IMR-90 (cell line): ENCODE measurements at regions not wholly inside any gene's neighbourhood (a gene's known extent, or its start where the extent isn't known, plus 50 kb on each side); places are given as distances from the start of the nearest gene placed in this dataset.

Source experiments
- ATAC-seq: fragments of 200-7000 bp; cut with Tn5 transposase; 2 replicates; pipeline ENCODE4 v1.9.1; 2020; ENCODE audit warnings: low read depth, mild to moderate bottlenecking, moderate library complexity
- BruUV-seq: library from RNA; stranded (reverse); fragments of 400-500 nt; replicated peaks from 2 replicates; lab custom pipeline; 2021; lab: Mats Ljungman, UMichigan
- CTCF ChIA-PET: fragments of 300-600 bp; formaldehyde crosslinking; extraction: SDS; loops from one replicate; lab custom pipeline; 2021; ENCODE audit warnings: antibody characterized with exemption; lab: Yijun Ruan, JAX
- POLR2A ChIA-PET: fragments of 300-600 bp; sonication (Branson Sonifier 250); formaldehyde crosslinking; loops from one replicate; lab custom pipeline; 2022; ENCODE audit warnings: antibody characterized with exemption; ENCODE audit not compliant: unreplicated experiment; lab: Charles Lee
- DNase-seq: peaks from one replicate; pipeline ENCODE4 v3.0.0; 2013
- H2AFZ ChIP-seq: replicated peaks from 2 replicates; pipeline ENCODE3; 2013; ENCODE audit warnings: low read length, mild to moderate bottlenecking; ENCODE audit not compliant: poor library complexity
- H2AK5ac ChIP-seq: 2 replicates; pipeline ENCODE4 v1.6.1; 2013; ENCODE audit warnings: low read depth, low read length, inconsistent platforms
- H2AK9ac ChIP-seq: replicated peaks from 2 replicates; pipeline ENCODE3; 2013; ENCODE audit warnings: mild to moderate bottlenecking, low read depth, low read length, moderate library complexity; ENCODE audit not compliant: poor library complexity
- H2BK120ac ChIP-seq: 2 replicates; pipeline ENCODE4 v1.6.1; 2013; ENCODE audit warnings: low read depth, low read length, inconsistent platforms
- H2BK15ac ChIP-seq: 3 replicates; pipeline ENCODE4 v1.6.1; 2013; ENCODE audit warnings: low read depth, low read length, inconsistent platforms
- H2BK20ac ChIP-seq: 2 replicates; pipeline ENCODE4 v1.6.1; 2013; ENCODE audit warnings: low read depth, mild to moderate bottlenecking, inconsistent platforms, low read length, moderate library complexity
- H2BK5ac ChIP-seq: 2 replicates; pipeline ENCODE4 v1.6.1; 2013; ENCODE audit warnings: mild to moderate bottlenecking, low read depth, low read length, inconsistent platforms; ENCODE audit not compliant: poor library complexity, severe bottlenecking
- H3K14ac ChIP-seq: replicated peaks from 2 replicates; pipeline ENCODE4 v1.6.1; 2013; ENCODE audit warnings: low read depth, low read length, inconsistent platforms
- H3K18ac ChIP-seq: 2 replicates; pipeline ENCODE4 v1.6.1; 2013; ENCODE audit warnings: low read depth, low read length, control low read depth
- H3K23ac ChIP-seq: 2 replicates; pipeline ENCODE4 v1.6.1; 2013; ENCODE audit warnings: low read depth, low read length, inconsistent platforms
- H3K27ac ChIP-seq: 2 replicates; pipeline ENCODE4 v1.5.1; 2013; ENCODE audit warnings: mild to moderate bottlenecking, control low read depth, low read length; ENCODE audit not compliant: insufficient read depth
- H3K27me3 ChIP-seq: 2 replicates; pipeline ENCODE4 v1.6.1; 2013; ENCODE audit warnings: low read length; ENCODE audit not compliant: control insufficient read depth, insufficient read depth
- H3K36me3 ChIP-seq: 2 replicates; pipeline ENCODE4 v1.6.1; 2013; ENCODE audit warnings: low read length, mixed read lengths; ENCODE audit not compliant: control insufficient read depth, insufficient read depth
- H3K4ac ChIP-seq: 2 replicates; pipeline ENCODE4 v1.6.1; 2013; ENCODE audit warnings: low read depth, low read length, inconsistent platforms
- H3K4me1 ChIP-seq: 2 replicates; pipeline ENCODE4 v1.6.1; 2013; ENCODE audit warnings: low read length, mixed read lengths; ENCODE audit not compliant: control insufficient read depth, insufficient read depth
- H3K4me2 ChIP-seq: 2 replicates; pipeline ENCODE4 v1.6.1; 2013; ENCODE audit warnings: low read depth, mild to moderate bottlenecking, control low read depth, low read length, moderate library complexity
- H3K4me3 ChIP-seq: 2 replicates; pipeline ENCODE4 v1.5.1; 2013; ENCODE audit warnings: low read depth, mild to moderate bottlenecking, control low read depth, low read length, moderate library complexity; ENCODE audit not compliant: insufficient read depth
- H3K56ac ChIP-seq: 2 replicates; pipeline ENCODE4 v1.6.1; 2013; ENCODE audit warnings: low read length, inconsistent platforms; ENCODE audit not compliant: insufficient read depth; ENCODE audit errors: extremely low read depth
- H3K79me1 ChIP-seq, 2 experiments: 2 replicates each; pipeline ENCODE4 v1.6.1; 2013; ENCODE audit warnings: low read length in 2 of 2, inconsistent platforms in 1 of 2, low read depth in 1 of 2
- H3K9ac ChIP-seq: 2 replicates; pipeline ENCODE4 v1.6.1; 2013; ENCODE audit warnings: low read depth, low read length, control low read depth
- H3K9me1 ChIP-seq: 2 replicates; pipeline ENCODE4 v1.6.1; 2013; ENCODE audit warnings: low read length, inconsistent platforms; ENCODE audit not compliant: insufficient read depth
- H3K9me3 ChIP-seq: 2 replicates; pipeline ENCODE4 v1.6.1; 2013; ENCODE audit warnings: low read length; ENCODE audit not compliant: control insufficient read depth, insufficient read depth
- H4K20me1 ChIP-seq: 2 replicates; pipeline ENCODE4 v1.6.1; 2013; ENCODE audit warnings: low read length, inconsistent platforms; ENCODE audit not compliant: insufficient read depth
- H4K5ac ChIP-seq: 2 replicates; pipeline ENCODE4 v1.6.1; 2013; ENCODE audit warnings: mild to moderate bottlenecking, low read depth, low read length, control low read depth
- H4K8ac ChIP-seq, 2 experiments: 2 replicates each; pipeline ENCODE4 v1.6.1; 2013; ENCODE audit warnings: low read depth in 2 of 2, low read length in 2 of 2, control low read depth in 1 of 2, inconsistent platforms in 1 of 2
- H4K91ac ChIP-seq: 2 replicates; pipeline ENCODE4 v1.6.1; 2013; ENCODE audit warnings: low read depth, low read length, inconsistent platforms; ENCODE audit not compliant: insufficient read depth
- CHD1 ChIP-seq: IDR thresholded peaks from 2 replicates; pipeline ENCODE4 v1.6.1; 2012; ENCODE audit warnings: low read depth, low read length, improper control_type of control experiment
- RAD21 ChIP-seq: IDR thresholded peaks from 2 replicates; pipeline ENCODE4 v1.6.1; 2012; ENCODE audit warnings: low read length, improper control_type of control experiment
- SMC3 ChIP-seq: fragments of 150-350 bp; IDR thresholded peaks from 2 replicates; pipeline ENCODE4 v1.6.1; 2016; ENCODE audit warnings: low read depth, mild to moderate bottlenecking, antibody characterized with exemption, low read length, moderate library complexity
- WGBS, 2 experiments: methylation state at CpG; one replicate each; pipeline versions ENCODE4 v1.1.5 to v1.1.7; 2013; ENCODE audit warnings: missing lambda C conversion rate in 2 of 2; ENCODE audit not compliant: insufficient read length in 1 of 2; ENCODE audit errors: extremely low coverage in 2 of 2; 5-methylcytosine and 5-hydroxymethylcytosine counted together
- dilution Hi-C: fragments of 300-500 bp; cut with HindIII; formaldehyde crosslinking; loops from one replicate; pipeline ENCODE4 v1.14.3; 2018; ENCODE audit warnings: low sequenced_read_pairs; ENCODE audit not compliant: unreplicated experiment
- in situ Hi-C: fragments of 300-500 bp; cut with MboI; formaldehyde crosslinking; loops from 3 replicates; pipeline ENCODE4 v1.14.3; 2019; ENCODE audit warnings: low sequenced_read_pairs, inconsistent platforms, mixed read lengths
- intact Hi-C: fragments of 100-400 bp; cut with micrococcal nuclease; formaldehyde crosslinking; loops from 2 replicates; pipeline ENCODE4 v1.10.0; 2022
- TF ChIP-seq, protein P1 (sequence below): conservative IDR thresholded peaks from 2 replicates; pipeline ENCODE4 v1.5.1; 2012; ENCODE audit warnings: mild to moderate bottlenecking, low read depth, low read length, improper control_type of control experiment
- TF ChIP-seq, protein P2 (sequence below): fragments of 150-350 bp; IDR thresholded peaks from 2 replicates; pipeline ENCODE4 v1.6.1; 2016; ENCODE audit warnings: low read depth, mild to moderate bottlenecking, low read length, moderate library complexity, borderline replicate concordance
- TF ChIP-seq, protein P3 (sequence below): fragments of 150-350 bp; IDR thresholded peaks from 2 replicates; pipeline ENCODE4 v1.6.1; 2017; ENCODE audit warnings: mild to moderate bottlenecking, antibody characterized with exemption, low read length, low read depth

DNA sequence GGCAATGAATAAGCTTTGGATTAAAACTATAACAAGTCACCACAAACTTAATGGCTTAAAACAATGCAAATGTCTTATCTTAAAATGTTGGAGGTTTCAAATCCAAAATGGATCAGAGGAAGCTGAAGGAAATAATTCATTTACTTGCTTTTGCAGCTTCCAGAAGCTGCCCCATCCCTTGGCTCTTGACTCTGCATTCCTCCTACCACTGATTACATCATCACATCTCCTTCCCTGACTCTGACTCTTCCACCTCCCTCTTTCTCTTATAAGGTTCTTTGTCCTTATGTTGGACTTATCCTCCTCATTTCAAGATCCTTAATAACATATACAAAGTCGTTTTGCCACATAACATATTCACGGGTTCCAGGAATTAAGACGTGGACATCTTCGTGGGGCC, 982.8 kb upstream of the ROBO1 start:
- Histone ChIP-seq H3K27ac (no peak overlapping the region), H2BK5ac (no peak overlapping the region), H3K14ac (no peak overlapping the region), H3K4me2 (no peak overlapping the region), H3K4me1 (no peaks in the 10 kb centered on the region), H4K91ac (no peak overlapping the region), H3K9me3 (0 out of 2 replicates have a peak, but pooled peaks cover 5% of the 10 kb centered on the region), H3K27me3 (no peaks in the 10 kb centered on the region), H2AK5ac (no peak overlapping the region), H4K8ac (no peak overlapping the region), H2BK15ac (no peak overlapping the region), H3K9me1 (no peaks in the 10 kb centered on the region), H3K4ac (no peak overlapping the region), H3K18ac (no peak overlapping the region), H3K4me3 (no peak overlapping the region), H2BK120ac (no peak overlapping the region), H3K79me1 (no peaks in the 10 kb centered on the region), H4K5ac (no peak overlapping the region), H2BK20ac (no peak overlapping the region), H3K56ac (no peak overlapping the region), H2AFZ (no peak overlapping the region), H4K20me1 (no peaks in the 10 kb centered on the region), H3K9ac (no peak overlapping the region), H2AK9ac (no peak overlapping the region), H3K36me3 (no peaks in the 10 kb centered on the region), H3K23ac (no peak overlapping the region)
- in situ Hi-C loops = no loop called here
- no CpG with 5 or more reads among the region's 4 CpGs for WGBS, 2 experiments
- ATAC-seq (no peak), DNase-seq (no peak)
- TF ChIP-seq RAD21 (no peak), SMC3 (no peak), CHD1 (no peak)
- TF ChIP-seq, protein P1, sequence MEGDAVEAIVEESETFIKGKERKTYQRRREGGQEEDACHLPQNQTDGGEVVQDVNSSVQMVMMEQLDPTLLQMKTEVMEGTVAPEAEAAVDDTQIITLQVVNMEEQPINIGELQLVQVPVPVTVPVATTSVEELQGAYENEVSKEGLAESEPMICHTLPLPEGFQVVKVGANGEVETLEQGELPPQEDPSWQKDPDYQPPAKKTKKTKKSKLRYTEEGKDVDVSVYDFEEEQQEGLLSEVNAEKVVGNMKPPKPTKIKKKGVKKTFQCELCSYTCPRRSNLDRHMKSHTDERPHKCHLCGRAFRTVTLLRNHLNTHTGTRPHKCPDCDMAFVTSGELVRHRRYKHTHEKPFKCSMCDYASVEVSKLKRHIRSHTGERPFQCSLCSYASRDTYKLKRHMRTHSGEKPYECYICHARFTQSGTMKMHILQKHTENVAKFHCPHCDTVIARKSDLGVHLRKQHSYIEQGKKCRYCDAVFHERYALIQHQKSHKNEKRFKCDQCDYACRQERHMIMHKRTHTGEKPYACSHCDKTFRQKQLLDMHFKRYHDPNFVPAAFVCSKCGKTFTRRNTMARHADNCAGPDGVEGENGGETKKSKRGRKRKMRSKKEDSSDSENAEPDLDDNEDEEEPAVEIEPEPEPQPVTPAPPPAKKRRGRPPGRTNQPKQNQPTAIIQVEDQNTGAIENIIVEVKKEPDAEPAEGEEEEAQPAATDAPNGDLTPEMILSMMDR = no peak
- TF ChIP-seq, protein P2, sequence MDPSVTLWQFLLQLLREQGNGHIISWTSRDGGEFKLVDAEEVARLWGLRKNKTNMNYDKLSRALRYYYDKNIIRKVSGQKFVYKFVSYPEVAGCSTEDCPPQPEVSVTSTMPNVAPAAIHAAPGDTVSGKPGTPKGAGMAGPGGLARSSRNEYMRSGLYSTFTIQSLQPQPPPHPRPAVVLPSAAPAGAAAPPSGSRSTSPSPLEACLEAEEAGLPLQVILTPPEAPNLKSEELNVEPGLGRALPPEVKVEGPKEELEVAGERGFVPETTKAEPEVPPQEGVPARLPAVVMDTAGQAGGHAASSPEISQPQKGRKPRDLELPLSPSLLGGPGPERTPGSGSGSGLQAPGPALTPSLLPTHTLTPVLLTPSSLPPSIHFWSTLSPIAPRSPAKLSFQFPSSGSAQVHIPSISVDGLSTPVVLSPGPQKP = no peak
- TF ChIP-seq, protein P3, sequence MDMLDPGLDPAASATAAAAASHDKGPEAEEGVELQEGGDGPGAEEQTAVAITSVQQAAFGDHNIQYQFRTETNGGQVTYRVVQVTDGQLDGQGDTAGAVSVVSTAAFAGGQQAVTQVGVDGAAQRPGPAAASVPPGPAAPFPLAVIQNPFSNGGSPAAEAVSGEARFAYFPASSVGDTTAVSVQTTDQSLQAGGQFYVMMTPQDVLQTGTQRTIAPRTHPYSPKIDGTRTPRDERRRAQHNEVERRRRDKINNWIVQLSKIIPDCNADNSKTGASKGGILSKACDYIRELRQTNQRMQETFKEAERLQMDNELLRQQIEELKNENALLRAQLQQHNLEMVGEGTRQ = no peak
- no TSS peak for BruUV-seq
- dilution Hi-C loops = no loop called here
- ChIA-PET POLR2A (no interaction called here), CTCF (no interaction called here)
- intact Hi-C loops = no loop called here
